NCI-H446 (cell line): ENCODE measurements at regions not wholly inside any gene's neighbourhood (a gene's known extent, or its start where the extent isn't known, plus 50 kb on each side); places are given as distances from the start of the nearest gene placed in this dataset.

Experiments
- DNase-seq, 2 experiments: peaks; one replicate each; lab custom pipeline; 2025; lab: John Stamatoyannopoulos, UW

DNA sequence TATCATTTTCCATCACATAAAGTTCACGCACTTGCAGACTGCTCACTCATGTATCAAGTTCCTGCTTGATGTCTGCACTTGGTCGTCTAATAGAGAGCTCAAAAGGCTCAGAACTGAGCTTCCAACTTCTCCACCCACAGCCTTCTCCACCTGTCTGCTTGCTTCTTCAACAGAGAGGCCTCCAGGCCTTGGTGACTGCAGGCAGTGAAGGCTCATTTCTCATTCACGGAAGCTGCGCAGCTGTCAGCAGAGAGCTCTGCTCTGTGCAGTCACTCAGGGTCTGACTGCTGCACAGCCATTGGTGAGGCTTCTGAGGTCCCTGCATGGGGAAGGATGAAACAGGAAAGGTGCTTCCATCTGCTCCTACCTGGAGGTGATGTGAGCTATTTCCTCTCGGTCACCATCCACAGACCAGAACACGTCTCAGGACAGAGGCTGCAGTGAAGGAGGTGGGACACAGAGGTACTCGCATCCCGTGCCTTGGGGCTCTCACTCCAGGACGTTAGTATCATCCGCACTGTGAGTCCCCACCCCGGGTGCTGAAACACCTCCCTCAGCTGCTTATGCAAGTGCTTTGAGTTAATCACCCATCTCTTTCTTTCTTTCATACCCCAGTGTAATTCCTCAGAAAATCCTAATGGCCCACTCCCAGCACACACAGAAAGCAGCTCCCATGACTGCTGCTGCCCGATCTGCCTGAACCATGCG, 126.2 kb downstream of the TMEM18 start:
- no peak for DNase-seq

GRCh38 chr2:545711-546650, 131.2 kb downstream of the TMEM18 start:
- DNase-seq = no peak

- no peak for DNase-seq
These were observed 132.0 kb downstream of the TMEM18 start for GRCh38 chr2:545228-545627.

DNA sequence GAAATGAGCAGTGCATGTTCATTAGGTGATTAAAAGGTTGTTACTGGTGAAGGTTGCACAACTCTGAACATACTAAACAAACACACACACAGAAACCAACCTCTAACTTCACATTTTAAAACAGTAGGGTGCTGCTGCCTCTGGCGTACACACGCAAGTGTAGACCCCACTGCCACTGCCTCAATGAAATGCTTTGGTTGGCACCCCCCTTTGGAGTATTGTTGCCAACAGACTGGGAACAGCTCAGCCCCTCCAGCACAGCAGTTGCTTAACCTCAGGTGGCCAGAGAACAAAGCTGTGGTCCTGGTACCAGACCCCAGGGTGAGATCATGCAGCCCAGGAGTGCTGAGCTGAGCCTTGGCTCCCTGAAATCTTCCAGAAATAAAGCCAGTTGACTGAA, 138.6 kb downstream of the TMEM18 start:
- no peak for DNase-seq

DNA sequence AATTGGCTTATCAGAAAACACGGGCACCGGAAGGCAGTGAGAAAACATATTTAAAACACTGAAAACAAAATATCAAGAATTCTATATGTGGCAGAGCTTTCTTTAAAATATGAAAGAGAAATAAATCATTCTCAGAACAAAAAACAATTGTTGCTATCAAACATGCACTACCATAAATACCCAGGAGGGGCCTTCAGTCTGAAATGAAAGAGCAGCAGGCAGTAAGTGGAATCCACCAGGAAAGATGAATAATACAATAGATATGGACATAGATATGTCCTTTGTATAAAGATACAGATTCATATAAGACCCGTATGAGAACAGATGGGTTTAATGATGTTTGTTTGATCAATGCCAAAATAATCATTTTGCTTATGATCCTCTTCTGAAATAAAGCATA, 142.0 kb downstream of the TMEM18 start:
- no peak for DNase-seq

DNA sequence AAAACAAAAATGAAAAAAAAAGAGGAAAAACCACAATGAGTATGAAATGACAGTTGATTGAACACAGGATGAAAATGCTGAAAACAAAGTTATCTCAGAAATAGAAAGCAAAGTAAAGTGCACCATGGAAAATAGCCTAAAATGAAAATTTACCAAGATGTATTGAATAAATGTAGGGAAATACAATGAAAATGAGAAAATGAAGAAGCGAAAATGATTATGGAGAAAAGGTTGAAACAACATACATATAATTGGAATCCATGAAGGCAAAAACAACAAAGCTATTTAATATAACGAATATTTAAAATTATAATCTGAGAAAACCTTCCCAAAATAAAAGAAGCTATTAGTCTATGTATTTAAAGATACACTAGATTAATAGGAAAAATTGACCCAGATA, 147.4 kb downstream of the TMEM18 start:
- DNase-seq = no peak

DNA sequence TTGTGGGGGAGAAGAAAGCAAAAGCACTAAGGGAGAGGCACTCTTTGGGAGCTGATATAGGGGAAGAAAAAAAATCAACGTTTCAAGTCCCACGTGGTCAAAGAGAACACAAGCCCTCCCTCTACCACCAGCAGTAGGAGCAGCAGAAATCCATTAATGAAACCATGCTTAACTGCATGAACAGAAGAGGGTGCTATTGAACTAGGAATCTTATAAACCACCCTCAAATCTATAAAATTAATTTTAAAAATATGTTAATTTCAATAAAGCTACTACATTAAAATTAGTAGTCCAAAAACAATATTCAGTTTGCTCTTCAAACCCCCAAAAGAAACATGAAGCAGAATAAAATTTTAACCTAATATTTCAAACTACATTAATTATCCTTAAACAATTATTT, 147.8 kb downstream of the TMEM18 start:
- no peak for DNase-seq

- DNase-seq = no peak
These were observed 149.6 kb downstream of the TMEM18 start for GRCh38 chr2:527581-527980.

DNA sequence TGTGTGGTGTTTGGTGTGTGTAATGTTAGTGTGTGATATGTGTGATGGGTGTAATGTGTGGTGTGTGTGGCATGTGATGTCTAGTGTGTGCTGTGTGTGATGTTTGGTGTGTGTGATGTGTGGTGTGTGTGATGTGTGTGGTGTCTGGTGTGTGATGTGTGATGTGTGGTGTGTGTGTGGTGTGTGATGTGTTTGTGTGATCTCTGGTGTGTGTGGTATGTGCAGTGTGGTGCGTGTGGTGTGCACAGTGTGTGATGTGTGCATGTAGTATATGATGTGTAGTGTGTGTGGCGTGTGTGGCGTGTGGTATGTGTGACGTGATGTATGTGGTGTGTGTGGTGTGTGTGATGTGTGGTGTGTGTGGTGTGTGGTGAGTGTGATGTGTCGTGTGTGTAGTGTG, 150.3 kb downstream of the TMEM18 start:
- DNase-seq = no peak

- no peak for DNase-seq
These were observed 151.6 kb downstream of the TMEM18 start for GRCh38 chr2:525611-526010.

- no peak for DNase-seq
These were observed 152.2 kb downstream of the TMEM18 start for GRCh38 chr2:525021-525420.

DNA sequence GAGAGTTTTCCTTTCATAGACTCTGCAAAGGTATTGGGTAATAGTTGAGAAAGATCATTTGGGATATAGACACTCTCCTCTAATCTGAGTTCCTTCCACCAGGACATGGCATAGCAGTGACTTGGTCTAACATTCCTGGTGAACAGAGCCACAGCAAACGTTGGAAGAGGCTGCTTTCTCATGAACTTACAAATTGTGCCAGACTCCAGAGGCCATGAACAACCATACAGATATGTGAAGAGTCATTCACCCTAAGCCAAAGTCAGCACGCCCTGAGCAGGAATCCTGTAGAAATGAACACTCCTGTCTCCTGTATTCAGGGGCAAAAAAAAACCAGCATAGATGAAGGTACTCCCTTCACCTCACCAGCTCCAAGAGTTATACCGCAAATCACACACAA, 152.8 kb downstream of the TMEM18 start:
- DNase-seq = no peak

DNA sequence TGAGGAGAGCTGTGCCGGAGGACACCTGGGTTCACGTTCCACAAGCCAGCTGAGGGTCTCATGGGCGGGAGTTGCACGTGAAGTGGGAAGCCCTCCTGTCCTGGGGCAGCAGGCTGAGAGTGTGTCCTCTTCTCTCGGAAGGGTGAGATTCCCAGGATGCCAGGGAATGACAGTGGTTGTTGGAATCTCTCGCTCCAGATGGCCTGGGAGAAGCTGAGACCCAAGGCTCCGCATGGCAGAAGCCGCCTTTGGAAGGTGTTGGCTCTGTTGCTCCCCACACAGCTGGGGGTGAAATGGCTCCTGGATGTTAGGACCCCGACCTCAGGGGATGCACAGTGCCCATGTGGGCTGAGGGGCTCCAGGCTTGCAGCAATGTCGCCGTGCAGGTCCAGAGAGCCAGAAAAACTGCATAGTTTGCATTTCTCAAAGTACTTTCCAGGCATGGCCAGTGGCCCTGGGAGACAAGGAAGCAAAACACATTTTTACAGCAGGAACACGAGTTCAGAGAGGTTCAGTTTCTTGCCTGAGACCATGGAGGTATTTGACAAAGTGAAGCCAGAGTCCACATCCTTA, 153.4 kb downstream of the TMEM18 start:
- no peak for DNase-seq

DNA sequence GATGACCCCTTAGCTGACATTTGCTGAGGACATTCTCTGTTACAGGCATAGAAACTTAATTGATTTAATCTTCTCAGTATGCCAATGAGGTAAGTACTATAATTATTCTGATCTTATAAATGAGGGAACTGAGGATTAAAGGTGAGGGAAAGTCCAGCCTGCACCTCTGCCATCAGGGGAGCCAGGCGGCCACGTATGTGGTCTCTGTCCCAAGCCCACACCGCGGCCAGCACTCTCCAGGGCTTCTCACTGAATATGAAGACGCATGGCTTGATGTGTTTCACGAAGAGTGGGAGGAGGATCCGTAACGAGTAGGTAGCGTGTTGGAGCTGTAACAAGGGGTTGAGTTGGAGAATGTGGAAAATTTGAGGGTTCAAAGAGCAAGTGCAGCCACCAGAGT, 154.4 kb downstream of the TMEM18 start:
- DNase-seq = no peak

DNA sequence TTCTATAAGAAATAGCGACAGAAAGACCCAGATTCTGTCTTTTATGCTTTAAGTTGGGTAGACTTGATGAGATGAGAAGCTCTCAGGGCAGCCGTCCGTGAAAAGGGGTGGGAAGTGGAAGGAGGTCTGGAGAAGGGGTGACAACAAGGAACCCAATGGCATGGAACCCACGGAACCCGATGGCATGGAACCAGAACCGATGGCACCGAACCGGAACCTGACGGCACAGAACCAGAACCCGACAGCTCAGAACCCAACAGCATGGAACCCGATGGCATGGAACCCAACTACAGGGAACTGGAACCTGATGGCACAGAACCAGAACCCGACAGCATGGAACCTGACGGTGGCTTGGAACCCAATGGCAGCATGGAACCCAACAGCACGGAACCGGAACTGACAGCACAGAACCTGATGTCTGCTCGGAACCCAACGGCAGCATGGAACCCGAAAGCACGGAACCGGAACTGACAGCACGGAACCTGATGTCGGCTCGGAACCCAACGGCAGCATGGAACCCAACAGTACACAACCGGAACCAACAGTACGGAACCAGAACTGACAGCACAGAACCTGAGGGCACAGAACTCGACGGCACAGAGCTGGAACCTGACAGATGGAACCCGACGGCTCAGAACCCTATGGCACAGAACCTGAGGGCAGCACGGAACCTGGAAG, 155.2 kb downstream of the TMEM18 start:
- DNase-seq = no peak

DNA sequence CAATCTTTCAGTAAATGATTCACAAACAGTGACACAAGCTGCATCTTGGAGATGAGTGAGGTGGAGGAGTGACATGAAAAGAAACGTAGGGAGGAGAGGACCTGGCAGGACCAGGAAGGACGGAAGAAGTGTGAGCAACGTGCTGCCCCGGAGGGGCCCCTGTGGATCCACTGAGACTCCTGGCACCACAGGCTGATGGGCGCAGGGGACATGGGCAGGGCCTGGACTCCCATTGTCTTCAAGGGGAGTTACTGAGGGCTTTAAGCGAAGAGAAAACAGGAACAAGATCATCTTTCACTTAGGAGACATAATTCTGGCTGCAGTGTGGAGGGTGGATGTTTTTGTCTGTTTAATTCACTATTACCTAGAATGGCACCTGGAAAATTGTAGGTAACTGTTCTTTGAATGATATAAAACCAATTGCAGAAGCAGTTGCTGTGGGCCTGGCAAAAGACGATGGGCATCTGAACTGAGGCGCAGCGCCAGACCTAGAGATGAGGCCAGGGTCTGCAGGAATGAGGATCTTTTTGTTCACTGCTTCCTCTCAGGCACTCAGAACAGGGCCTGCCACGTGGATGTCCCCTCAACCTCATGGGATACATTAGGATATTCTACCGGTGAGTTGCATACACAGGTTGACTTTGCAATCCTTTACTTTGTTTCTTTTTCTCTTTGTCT, 156.4 kb downstream of the TMEM18 start:
- DNase-seq = no peak

DNA sequence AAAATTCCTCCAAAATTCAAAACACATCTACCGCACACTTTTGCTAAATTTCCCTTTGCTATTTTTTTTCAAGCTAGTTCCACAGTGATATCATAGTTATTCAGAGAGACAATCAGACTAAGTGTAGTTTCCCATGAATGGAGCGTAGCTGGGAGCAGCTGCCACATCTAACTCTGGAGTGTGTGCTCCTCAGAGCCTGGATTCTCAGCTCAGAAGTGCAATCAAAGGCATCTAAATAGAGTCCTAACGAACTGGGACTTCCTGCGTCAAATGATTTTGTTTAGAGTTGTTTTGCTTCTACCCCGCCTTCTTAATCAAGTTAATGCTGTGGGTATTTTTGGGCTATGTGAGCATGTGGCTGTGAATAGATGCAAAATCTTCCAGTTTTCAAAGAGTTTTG, 160.3 kb downstream of the TMEM18 start:
- no peak for DNase-seq

- no peak for DNase-seq
These were observed 161.1 kb downstream of the TMEM18 start for GRCh38 chr2:516131-516530.

DNA sequence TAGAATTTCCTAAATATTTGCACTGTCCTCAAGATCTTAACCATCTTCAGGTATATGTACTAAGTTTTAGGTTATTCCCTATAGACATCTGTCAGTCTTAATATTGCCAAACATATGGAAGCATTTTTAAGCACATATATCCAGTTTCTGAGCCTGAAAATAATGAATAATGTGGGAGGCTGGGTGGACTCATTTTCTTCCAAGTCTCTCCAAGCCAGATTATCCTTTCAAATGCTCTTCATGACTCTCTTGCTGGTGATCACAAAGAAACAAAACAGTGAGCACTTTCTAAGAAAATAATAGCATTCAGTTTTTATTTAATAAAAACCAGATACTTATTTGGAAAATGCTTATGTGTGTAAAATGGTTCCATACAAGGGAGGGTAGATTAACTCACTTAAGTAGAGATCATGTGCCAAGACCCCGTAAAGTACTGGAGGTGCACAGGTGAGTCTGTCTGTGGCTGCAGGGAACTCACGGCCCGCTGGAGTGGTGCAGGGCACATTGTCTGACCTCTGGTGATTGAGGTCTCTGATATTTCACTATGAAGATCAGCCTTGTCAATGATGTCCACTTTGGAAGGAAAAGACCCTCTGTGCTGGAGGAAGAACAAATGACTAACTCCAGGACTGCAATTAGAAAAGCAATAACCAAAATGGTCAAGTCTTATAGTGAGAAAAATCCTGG, 161.6 kb downstream of the TMEM18 start:
- DNase-seq = no peak

GRCh38 chr2:513981-514706, 163.1 kb downstream of the TMEM18 start:
- no peak for DNase-seq

- DNase-seq = no peak
These were observed 166.4 kb downstream of the TMEM18 start for GRCh38 chr2:510839-511238.
